Activated CD4-positive, alpha-beta T cell treated with anti-CD3 and anti-CD28 coated beads, Interleukin-2, amount 50 U/mL, for 16 hours (primary cell): ENCODE measurements at regions not wholly inside any gene's neighbourhood (a gene's known extent, or its start where the extent isn't known, plus 50 kb on each side); places are given as distances from the start of the nearest gene placed in this dataset.

Experiments
- DNase-seq: peaks from one replicate; pipeline ENCODE4 v3.0.0-alpha.2; 2020

DNA sequence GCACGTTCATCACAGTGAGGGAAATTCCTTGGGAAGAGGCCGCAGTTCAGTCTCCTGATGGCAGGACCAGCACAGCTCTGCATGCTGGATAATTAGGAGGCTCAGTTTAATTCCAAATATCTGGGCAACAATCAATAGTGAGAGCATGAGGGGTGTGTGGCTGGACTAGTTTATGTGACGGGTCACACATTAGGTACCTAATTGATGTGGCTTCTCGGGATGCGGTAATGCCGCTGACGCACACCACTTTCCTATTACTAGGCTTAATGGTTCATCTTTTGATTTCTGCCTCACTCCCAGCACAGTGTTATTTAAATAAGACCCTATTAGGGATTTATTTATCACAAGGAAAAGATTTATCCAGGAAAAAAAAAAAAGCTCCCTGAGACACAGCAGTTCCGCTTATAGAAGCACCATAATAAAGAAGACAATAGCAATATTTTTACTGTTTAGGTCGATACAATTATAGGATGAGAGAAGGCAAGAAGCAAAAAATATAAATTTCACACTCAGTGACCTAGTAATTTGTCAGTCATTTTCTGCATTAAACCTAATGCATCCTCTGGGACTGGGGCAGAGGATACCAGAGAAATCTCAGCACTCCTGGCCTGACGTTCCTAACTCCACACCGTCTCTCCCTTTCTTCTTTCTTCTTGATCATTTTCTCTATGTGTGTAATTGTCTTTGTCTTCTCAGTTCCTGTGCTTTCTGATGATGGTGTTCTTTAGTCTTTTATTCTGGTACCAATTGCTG is 264.7 kb upstream of the SLC14A2 start:
- DNase-seq = no peak

- no peak for DNase-seq
These were observed 262.4 kb upstream of the SLC14A2 start for GRCh38 chr18:45352874-45353273.

GRCh38 chr18:45353530-45353929 is 261.7 kb upstream of the SLC14A2 start:
- no peak for DNase-seq

GRCh38 chr18:45355944-45356520 is 259.2 kb upstream of the SLC14A2 start:
- DNase-seq = no peak

GRCh38 chr18:45357686-45358470 is 257.4 kb upstream of the SLC14A2 start:
- DNase-seq = no peak

- DNase-seq = no peak
These were observed 255.8 kb upstream of the SLC14A2 start for GRCh38 chr18:45359275-45360009.

DNA sequence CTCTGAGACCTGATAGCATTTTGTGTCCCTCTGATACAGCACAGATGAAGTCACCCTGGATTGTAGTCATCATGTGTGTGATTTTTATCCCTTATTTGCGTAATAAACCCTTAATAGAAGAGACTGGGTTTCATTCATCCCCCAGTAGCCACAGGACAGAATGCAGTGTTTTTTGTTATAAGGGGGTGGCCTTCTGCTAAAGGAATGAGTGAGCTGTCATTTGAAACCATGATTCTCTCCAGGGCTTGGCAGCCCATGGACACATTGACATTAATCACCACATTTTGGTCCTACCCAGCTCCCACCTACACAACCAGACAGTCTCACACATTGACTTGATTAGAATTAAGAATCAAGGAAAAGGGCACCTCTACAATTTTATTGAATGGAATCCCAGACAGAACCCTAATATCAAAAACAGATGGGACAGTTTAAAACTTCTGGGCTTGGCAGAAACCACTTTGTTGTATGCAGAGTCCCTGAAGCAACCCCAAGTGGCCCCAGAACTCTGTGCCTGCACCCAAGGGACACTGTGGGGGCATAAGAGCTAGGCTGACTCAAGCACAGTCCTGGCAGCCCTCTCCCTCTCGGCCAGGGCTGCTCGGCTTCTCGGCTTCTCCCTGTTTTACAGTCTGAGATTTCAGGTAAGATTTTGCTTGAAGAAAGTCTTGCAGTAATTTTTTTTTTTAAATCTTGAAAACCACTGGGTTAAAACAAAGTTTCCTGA is 254.0 kb upstream of the SLC14A2 start:
- DNase-seq = no peak

GRCh38 chr18:45363196-45363595 is 252.1 kb upstream of the SLC14A2 start:
- no peak for DNase-seq

GRCh38 chr18:45365835-45366234 is 249.4 kb upstream of the SLC14A2 start:
- no peak for DNase-seq

DNA sequence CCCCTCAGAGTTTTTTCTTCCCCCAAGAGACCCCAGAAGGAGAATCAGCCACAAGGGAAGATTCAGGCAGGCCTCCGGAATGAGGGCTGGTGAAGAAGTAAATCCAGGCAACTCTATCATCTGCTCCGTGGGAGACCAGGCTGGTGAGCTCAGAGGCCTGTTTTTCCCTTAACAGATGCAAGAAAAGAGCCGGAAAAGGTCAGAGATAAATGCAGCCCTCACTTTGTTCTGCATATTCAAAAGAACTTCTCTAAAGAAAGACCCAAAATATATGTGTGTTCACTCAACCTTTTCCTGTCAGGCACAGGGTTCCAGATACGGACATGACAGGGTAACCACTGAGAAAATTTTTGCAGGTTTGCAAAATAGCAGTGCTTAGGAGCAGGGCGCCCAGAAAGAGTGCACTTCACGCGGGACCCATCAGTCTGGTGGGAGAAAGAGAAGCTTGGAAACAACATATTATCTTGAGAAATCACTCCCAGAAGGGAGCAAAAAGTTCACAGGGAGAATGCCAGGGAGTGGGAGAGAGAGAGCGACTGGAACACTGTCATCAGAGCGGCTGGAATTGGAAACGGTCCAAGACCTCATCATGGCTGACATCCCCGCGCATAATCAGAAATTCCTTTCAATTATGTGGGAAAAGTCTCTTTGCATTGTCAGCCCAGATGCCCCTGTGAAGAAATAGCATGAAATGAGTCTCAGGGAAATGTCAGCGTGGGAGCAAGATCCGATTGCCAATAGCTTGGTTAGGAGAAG is 244.8 kb upstream of the SLC14A2 start:
- DNase-seq = no peak

DNA sequence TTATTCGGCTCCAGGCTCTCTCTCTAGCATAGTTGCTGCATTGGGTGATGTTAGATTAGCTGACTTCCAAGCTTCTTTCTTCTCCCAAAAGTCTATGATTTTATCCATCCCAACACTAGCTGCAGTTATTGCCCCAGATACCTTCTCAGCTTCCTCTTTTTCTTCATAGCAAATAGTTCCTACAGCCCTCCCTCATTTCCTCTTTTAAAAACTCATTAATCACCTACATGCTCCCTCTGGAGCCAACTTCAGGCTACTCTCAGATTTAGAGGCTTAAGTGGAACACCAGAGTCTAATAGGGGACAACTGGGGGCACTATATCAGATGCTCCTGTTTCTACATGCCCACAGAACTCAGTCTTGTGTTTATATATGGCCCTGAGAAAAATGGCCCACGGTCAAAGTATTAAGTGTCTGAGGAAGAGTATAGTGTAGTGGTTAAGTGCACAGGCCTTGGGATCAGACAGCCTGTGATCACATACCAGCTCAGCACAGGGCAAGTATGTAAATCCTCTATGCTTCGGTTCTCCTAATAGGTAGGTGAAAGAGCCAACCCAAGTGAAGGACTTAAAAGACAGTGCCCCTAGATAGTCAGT is 241.9 kb upstream of the SLC14A2 start:
- no peak for DNase-seq

DNA sequence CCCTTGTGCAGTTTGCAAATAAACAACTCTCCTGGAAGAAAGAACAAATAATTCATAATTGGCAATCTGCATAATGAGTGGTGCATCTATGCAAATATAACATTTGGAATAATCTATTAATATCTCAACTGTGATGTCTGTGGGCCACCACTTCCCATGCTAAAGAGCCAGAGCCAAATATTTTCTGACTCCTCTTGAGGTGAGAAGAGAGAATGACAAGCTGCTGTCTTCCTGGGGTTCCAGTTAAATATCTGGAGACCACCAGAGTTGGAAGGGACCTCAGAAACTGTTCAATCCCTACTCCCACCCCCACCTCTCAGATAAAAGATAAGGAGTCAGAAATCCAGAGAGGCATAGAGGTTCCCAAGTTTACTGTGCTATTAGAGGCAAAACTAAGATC is 241.0 kb upstream of the SLC14A2 start:
- no peak for DNase-seq

DNA sequence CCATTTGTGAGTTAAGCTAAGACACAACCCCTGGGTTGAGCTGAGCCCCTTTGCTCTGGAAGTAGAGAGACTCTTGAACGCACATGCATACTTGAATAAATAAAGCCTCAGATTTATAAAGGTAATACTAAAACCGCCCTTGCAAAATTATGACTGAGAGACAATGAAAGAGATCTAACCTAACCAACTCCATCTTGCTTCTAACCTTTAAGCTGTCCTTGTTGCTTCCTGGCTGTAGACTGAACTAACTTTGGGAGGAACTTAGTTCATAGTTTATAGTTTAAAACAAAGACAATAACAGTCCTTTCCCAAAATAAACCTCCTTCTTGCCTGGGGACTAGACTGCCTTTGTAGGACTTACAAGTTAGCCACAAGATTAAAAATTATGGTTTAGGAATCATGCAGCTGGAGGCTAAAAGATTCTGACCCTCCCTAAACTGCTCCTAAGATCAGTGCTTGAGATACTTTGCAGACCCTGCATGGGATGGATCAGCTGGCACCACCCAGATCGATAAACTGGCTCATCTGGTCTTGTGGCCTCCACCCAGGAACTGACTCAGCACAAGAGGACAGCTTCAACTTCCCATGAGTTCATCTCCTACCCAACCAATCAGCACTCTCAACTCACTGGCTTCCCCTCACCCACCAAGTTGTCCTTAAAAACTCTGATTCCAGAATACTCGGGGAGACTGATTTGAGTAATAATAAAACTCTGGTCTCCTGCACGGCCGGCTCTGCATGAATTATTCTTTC is 240.2 kb upstream of the SLC14A2 start:
- DNase-seq = no peak

DNA sequence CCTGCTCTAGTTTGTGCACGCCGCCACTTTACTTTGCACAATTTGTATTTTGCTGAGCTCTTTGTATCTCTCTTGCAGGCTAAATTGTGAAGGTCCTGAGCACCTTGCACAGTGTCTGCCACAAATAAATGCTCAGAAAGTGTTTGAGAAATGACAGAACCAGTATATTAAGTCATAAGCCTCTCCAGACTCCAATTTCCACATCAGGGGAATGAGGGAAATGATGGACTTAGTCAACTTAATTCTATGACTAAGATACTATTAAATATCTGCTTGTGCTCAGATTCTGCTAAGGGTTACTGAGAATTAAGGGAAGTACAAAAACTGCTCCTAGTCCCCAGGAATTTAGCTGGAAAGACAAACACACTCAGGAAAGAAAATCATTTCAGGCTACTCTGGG is 239.1 kb upstream of the SLC14A2 start:
- DNase-seq = no peak

- no peak for DNase-seq
These were observed 237.0 kb upstream of the SLC14A2 start for GRCh38 chr18:45378308-45378707.

DNA sequence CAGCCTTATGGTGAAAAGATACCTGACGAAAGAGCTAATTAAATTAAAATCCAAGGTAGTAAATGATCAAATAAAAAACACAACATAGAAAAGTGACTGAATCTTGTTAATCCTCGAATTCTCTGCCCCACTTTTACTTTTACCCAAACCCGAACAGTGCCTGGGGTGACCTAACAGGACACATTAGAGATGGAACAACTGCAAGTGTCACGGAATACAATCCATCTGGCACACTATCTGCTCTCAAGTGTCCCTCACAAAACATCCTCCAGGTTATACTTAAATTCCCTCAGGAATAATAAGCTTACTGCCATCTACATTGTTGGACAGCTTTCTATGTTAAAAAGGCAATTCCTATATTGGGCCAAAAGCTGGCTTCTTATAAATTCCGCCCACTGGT is 236.3 kb upstream of the SLC14A2 start:
- DNase-seq = no peak

GRCh38 chr18:45379903-45380302 is 235.4 kb upstream of the SLC14A2 start:
- DNase-seq = peak; percentile 25

GRCh38 chr18:45381282-45381681 is 234.0 kb upstream of the SLC14A2 start:
- no peak for DNase-seq

GRCh38 chr18:45383228-45383627 is 232.0 kb upstream of the SLC14A2 start:
- no peak for DNase-seq

DNA sequence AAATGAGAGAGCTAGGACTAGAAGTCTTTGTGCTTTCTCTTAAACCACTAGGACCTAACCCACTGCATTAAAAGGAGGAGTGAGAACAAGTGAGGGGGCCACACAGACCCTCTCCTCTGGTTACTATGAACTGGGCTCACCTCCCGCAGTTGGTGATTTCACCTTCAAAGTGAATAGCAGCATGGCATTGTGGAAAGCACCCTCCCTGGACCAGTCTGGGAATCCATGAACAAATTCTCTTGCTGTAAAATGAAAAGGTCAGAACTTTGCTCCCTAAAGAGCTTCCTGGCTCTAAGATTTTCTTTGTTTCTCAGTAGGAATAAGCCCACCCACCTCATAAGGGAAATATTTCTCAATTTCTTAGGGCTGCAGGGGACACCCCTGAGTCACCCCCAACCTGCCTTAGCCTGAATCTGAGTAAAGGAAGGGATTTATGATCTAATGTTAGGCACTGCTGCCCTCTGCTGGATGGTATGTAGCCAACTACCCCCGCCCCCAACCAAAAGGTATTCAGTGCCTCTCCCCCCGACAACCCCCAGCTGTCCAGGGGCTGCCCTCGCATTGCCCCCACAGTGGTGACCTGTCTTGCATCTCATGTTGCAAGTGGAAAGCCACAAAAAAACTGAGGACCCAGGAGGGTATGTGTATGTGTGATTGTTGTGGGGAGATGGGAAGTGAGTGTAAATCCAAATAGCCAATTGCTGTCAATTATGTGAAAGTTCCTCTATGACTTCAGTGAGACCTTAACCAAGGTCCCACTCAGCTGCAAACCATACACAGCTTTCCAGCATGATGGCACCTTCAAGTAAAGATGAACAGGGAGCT is 230.9 kb upstream of the SLC14A2 start:
- peak; percentile 62 for DNase-seq
